ENCODE measurements at regions not wholly inside any gene's neighbourhood (a gene's known extent, or its start where the extent isn't known, plus 50 kb on each side); places are given as distances from the start of the nearest gene placed in this dataset.
"Not testable (repeated sequence)": the region's sequence is repeated elsewhere in the genome, so short reads cannot be mapped to it uniquely, and the experiment has no call there.

DNA sequence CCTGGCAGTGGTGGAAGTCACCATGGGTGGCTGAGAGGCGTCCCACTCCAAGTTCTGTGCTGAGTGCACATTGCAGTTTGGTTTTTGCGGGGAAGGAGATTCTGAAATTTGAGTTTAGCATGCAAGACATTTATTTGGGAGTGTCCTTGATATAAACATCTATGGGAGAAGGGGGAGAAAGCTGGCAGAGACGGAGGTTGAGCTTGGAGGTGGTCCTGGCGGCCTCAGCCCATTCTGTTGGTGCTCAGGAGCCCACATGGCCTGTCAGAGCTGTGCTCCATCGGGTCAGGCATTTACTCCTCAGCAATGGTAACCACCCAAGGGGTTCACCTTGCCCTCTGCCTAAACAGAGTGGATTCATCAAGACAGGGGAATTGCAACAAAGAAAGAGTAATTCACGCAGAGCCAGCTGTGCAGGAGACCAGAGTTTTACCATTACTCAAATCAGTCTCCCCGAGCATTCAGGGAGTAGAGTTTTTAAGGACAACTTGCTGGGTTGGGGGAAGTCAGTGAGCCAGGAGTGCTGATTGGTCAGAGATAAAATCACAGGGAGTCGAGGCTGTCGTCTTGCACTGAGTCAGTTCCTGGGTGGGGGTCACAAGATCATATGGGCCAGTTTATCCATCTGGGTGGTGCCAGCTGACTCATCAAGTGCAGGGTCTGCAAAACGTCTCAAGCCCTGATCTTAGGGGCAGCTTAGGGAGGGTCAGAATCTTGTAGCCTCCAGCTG is 323.3 kb upstream of the TMEM132C start:
- ATAC-seq (ENCODE audit: poor library complexity) (no peak), DNase-seq (no peak)
- intact Hi-C loops (cut with DNase I) = no loop called here

DNA sequence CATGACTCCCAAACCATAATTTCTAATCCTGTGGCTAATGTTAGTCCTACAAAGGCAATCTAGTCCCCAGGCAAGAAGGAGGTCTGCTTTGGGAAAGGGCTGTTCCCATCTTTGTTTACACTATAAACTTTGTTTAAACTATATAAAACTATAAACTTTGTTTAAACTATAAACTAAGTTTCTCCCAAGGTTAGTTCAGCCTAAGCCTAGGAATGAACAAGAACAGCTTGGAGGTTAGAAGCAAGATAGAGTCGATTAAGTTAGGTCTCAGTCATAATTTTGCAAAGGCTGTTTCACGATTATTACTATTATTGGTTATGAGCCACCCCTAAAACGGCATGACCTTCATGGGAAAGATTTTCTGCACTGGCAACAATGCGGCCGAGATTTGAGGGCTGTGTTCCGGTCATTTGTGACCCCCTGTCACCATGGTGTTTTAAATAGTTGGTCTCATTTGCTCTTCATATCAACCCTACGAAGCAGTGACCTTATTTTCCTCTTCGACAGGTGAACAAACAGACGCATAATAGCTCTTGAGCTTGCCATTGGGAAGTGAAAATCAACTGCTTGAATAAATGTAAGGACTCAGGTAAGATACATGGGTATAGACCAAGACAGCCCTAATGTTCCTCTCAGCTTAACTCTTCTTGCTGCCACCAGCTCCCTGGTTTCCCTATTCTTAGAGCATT is 322.6 kb upstream of the TMEM132C start:
- intact Hi-C loops (cut with DNase I) = no loop called here
- DNase-seq (no peak), ATAC-seq (ENCODE audit: poor library complexity) (no peak)

DNA sequence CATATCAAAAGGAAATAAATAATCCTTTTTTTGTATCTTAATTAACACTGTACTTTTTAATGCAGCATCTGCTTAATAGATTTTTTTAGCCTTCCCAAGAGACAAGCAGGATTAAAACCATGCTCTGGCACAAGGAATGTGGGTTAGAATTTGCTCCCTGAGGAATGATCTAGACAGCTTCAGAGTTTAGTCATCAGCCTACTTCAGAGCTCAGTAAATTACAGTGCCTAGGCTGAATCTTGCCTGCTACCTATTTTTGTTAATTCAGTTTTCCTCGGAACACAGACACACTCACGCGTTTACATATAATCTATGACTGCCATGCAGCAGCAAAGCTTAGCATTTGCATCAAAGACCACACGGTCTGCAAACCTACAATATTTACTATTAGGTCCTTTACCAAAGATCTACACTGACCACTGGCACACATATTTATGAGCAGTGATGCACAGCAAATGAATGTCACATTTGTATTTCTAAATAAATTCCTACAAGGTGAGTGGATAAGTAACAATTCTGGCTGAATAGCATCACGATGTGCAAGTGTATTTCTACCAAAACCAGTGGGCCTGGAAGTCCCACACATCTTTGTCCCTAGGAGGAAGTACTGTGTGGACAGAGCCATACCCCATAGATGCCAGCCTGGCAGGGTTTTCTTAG is 309.8 kb upstream of the TMEM132C start:
- DNase-seq = no peak
- ATAC-seq (ENCODE audit: poor library complexity) = no peak
- intact Hi-C loops (cut with DNase I) = no loop called here

DNA sequence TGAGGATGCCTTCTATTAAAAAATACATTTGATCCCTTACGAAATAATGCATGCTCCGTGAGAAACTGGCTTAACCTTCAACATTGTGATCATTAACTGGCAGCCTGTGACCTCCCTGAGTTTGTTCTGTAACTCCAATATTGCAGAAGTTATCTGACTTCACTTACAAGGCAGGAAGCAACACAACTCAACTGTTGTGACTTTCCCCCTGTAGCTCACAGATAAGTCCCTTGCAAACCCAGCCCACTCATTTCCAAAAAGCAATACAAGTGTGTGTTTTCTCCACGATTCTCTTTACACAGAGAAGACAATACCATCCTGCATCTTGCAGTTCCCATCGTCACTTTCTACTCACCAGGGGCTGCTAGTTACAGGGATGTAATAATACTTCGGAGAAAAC is 304.7 kb upstream of the TMEM132C start:
- intact Hi-C loops (cut with DNase I) = no loop called here
- no peak for ATAC-seq (ENCODE audit: poor library complexity)

DNA sequence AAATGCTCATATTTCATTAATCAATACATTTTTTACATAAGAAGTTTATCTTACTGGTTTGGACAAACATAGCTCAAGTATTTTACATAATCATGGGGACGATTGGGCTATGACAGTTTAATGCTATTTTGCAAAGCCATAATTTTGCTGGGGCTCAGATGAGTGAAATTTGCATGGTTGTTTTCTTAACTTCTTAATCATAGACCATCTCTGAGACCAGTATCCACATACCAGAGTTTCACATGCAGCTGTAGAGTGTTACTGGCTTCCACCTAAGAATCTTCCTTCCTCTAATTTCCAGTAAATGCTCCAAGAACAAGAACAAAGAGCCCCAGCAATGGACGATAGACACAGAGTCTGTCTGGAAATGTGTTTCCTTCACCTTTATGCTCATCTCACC is 303.0 kb upstream of the TMEM132C start:
- intact Hi-C loops (cut with DNase I) = no loop called here
- DNase-seq (no peak), ATAC-seq (ENCODE audit: poor library complexity) (no peak)

More for the DNA sequence above, 304.7 kb upstream of the TMEM132C start:
- no peak for DNase-seq

DNA sequence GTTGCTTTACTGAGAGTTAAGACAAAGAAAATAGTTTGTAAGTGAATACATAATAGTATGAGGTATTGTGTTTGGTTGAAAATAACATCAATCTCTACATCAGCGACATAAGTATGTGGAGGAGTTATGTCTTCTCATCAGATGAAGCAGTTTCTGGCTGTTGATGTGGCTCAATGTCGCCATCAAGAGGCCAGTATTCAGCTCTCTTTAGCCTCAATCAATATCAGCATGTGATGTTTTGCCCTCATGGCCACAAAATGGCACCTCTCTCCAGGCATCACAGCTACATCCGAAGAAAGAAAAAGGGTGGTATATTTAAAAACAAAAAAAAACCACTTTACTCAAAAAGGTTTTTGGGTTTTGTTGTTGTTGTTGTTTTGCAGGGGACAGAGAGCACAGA is 302.3 kb upstream of the TMEM132C start:
- ATAC-seq (ENCODE audit: poor library complexity) (no peak), DNase-seq (no peak)
- intact Hi-C loops (cut with DNase I) = no loop called here

DNA sequence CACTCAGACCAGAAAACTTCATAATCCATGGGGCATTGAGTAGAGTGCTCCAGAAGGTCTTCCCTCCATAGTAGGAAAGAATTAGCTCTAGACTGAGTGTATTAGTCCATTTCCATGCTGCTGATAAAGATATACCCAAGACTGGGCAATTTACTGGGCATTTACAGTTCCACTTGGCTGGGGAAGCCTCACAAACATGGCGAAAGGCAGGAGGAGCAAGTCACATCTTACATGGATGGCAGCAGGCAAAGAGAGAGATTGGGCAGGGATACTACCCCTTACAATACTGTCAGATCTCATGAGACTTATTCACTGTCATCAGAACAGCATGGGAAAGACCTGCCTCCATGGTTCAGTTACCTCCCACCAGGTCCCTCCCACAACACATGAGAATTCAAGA is 300.6 kb upstream of the TMEM132C start:
- intact Hi-C loops (cut with DNase I) = no loop called here
- no peak for DNase-seq
- no peak for ATAC-seq (ENCODE audit: poor library complexity)

DNA sequence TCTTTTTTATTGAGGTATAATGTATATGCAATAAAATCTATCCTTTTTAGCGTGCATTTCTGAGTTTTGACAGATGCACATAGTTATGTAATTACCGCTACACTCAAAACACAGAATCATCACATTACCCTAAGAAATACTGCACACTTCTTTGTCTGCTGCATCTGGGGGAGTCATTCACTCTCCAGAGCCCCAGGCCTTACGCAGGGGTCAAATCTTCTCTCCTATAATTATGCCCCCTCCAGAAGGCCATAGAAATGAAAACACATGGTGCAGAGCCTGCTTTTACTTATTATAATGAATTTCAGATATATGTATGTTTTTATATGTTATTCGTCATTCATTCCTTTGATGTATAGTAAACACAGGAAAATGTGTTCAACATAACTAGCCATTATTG is 296.5 kb upstream of the TMEM132C start:
- DNase-seq = no peak
- no peak for ATAC-seq (ENCODE audit: poor library complexity)
- intact Hi-C loops (cut with DNase I) = no loop called here

DNA sequence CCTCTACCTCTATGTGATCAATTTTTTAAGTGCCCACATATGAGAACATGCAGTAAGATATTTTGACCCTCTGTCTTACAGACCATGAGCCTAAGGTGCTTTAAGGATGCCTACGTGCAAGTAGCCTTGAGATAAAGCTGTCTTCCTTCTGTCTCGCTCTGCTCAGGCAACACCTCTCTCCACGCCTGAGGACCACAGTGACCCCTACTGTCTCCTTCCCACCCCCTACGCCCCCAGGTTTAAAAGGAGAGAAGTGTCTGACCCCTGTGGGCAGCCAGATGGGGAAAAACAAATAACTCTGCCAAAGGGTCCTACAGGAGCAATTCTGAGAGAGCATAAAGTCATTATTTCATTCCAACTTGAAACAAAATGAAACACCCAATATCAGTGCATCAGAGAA is 286.4 kb upstream of the TMEM132C start:
- DNase-seq (no peak), ATAC-seq (ENCODE audit: poor library complexity) (no peak)
- intact Hi-C loops (cut with DNase I) = no loop called here

DNA sequence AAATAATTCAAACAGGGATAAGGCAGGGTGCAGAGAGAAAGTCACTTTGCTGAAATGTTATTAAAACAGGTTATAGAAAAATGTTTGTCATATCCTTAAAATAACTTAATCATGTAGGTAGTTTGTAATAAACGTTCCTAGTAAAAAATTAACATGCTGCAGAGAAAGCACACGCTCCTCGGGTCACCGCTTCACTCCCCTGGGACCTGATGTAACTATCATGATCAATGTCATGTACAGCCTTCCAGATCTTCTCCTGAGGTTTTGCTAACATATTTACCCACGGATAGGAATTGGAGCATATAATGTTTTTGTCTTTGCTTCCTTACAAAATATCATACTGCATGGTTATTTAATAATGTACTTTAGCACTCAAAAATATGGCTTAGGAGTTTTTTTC is 285.1 kb upstream of the TMEM132C start:
- intact Hi-C loops (cut with DNase I) = no loop called here
- DNase-seq (no peak), ATAC-seq (ENCODE audit: poor library complexity) (no peak)

DNA sequence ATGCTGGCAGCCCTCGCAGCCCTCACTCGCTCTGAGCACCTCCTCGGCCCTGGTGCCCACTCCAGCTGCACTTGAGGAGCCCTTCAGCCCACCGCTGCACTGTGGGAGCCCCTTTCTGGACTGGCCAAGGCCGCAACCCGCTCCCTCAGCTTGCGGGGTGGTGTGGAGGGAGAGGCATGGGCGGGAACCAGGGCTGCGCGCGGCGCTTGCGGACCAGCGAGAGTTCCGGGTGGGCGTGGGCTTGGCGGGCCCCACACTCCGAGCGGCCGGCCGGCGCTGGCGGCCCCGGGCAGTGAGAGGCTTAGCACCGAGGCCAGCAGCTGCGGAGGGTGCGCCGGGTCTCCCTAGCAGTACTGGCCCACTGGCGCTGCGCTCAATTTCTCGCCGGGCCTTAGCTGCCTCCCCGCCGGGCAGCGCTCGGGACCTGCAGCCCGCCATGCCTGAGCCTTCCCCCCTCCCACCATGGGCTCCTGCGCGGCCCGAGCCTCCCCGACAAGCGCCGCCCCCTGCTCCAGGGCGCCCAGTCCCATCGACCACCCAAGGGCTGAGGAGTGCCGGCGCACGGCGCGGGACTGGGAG is 283.7 kb upstream of the TMEM132C start:
- ATAC-seq (ENCODE audit: poor library complexity); intact Hi-C loops (cut with DNase I): not testable (repeated sequence)

DNA sequence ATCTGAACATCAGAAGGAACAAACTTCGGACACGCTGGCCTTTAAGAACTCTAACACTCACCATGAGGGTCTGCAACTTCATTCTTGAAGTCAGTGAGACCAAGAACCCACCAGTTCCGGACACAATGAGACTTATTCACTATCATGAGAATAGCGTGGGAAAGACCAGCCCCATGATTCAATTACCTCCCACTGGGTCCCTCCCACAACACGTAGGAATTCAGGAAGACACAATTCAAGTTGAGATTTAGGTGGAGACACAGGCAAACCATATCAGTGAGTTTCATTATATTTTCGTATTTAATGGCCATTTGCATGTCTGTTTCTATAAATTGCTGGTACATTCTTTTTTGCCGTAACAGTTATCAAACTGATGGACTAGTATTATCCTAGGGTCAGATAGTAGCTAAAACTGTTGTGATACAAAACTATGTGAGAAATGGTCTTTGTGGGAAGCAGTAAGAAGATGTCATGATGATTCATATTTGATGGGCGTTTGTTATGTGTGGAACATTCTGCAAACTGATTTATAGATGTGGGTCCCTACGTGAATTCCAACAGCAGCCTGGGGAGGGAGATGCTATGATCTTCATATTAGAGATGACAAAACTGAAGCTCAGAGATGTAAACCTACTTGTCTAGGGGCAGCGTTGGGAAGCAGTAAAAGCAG is 282.4 kb upstream of the TMEM132C start:
- intact Hi-C loops (cut with DNase I) = no loop called here
- ATAC-seq (ENCODE audit: poor library complexity) = no peak
- no peak for DNase-seq

More for the DNA sequence above, 283.7 kb upstream of the TMEM132C start:
- not testable (repeated sequence) for DNase-seq

DNA sequence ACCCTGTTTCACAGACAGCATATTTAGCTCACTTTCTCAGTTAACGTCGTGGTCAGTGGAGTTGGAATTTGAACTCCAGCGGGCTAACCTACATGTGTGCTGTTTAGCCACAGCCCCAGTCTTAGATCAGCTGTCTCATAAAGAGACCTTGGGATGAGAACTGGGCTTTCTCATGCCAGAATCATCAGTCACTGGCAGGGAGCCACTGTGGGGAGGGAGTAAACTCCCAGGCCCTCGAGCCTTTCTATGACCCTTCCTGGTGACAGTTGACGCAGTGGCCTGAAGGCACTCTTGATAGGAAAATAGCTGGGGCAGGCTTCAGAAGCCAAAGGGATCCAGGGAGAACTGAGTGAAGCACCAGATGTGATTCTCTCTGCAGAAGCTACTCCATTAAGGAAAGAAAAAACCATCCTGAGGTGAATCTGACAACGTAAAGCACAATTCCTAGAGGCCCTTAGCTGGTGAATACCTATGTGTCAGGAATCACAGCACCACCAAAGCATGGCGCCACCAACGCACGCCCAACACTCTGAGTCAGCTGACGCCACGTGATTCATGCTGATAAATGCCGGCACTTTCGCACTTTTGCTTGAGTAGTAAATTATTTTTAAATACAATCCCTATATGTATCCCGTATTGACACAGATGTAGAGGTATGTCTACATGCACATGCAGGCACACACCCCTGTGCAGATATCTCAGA is 279.6 kb upstream of the TMEM132C start:
- no peak for ATAC-seq (ENCODE audit: poor library complexity)
- intact Hi-C loops (cut with DNase I) = no loop called here
- DNase-seq = no peak

DNA sequence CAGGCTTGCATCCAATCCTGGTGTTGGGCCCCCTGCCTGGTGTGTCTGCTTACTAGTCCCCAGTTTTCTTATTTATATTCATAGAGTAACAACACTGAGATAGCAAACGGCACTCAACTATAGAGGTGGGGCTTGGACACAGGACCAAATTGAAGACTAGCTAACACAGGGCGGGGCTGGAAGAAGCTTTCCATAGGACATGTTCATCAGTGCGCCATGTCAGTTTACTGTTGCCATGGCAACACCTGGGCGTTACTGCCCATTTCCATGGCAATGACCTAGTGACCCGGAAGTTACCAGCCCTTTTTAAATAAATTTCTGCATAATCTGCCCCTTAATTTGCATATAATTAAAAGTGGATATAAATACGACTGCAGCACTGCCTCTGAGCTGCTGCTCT is 275.5 kb upstream of the TMEM132C start:
- intact Hi-C loops (cut with DNase I) = no loop called here
- no peak for DNase-seq
- no peak for ATAC-seq (ENCODE audit: poor library complexity)

DNA sequence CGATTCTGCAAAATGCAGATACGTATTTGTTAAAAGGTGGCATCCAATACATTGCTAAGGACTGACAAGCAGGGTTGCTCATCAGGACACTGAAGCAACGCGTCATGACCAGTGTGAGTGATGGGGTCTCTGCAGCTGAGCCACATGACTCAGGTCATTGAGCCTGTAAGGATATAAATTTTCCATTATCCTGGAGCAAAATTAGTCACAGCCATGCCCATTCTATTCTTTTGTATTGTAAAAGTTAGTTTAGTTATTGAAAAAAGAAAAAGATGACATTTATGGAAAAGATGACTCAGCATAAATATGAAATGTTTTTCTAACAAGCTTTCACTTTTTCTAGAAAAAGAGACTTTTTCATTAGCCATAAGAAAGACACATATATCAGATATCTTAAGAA is 268.0 kb upstream of the TMEM132C start:
- ATAC-seq (ENCODE audit: poor library complexity) = no peak
- no peak for DNase-seq
- intact Hi-C loops (cut with DNase I) = no loop called here

DNA sequence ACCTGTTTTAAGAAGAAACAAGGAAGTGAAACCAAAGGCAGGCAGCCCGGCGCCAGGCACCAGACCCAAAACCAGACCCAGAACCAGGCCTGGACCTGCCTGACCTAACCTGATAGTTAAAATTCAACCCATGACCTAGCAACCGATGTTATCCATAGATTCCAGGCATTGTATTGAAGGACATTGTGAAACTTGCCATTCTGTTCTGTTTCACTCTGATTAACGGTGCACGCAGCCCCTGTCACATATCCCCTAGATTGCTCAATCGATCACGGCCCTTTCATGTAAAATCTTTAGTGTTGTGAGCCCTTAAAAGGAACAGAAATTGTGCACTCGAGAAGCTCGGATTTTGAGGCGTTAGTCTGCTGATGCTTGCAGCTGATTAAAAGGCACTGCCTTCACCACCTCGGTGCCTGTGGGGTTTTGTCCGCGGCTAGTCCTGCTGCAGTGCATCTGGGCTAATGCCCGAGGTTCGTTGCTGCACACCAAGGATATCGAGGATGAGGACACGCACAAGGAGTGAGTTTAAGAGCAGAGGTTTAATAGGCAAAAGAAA is 262.5 kb upstream of the TMEM132C start:
- intact Hi-C loops (cut with DNase I) = no loop called here
- ATAC-seq (ENCODE audit: poor library complexity) = no peak
- no peak for DNase-seq

DNA sequence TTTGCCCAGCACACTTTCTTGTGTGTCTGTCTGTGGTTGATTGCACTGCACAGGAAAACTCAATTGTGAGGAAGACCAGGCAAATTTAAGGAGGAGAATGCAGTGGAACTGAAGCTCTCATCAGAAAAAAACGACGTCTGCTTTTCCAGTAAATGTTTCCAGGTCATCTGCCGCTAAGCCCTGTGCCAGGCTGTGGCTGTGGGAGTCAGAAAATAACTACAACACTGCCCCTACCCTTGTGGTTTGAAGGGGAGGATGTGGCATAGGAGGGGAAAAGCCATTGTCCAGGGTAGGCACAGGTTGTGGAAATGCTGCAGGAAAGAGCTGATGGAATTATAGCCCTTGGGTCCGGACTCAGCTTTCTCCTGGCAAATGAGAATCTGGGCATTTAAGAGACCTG is 259.7 kb upstream of the TMEM132C start:
- intact Hi-C loops (cut with DNase I) = no loop called here
- no peak for ATAC-seq (ENCODE audit: poor library complexity)

DNA sequence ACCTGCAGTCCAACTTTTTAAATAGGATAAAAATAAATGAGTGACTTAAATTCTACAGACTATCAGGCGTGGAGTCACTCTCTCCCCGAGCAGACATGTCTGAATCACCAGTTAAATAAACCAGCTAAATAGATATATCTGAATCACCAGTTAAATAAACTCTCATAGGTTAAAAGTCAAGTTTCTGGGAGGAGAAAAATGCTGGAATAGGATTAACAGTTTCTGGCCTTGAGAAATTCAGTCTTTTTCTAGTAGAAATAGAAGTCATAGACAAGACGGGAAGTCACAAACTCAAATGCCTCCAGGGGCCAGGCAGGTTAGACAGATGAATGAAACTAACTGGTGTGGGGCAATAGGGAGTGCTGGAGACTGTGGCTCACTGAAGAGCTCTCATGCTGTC is 258.6 kb upstream of the TMEM132C start:
- no peak for ATAC-seq (ENCODE audit: poor library complexity)
- no peak for DNase-seq
- intact Hi-C loops (cut with DNase I) = no loop called here

More for the DNA sequence above, 259.7 kb upstream of the TMEM132C start:
- DNase-seq = no peak

All from Right ventricle myocardium superior (tissue), 1 donor.